Neural cell (in vitro differentiated cells): ENCODE measurements at regions not wholly inside any gene's neighbourhood (a gene's known extent, or its start where the extent isn't known, plus 50 kb on each side); places are given as distances from the start of the nearest gene placed in this dataset.

ENCODE experiments used
- H2AFZ ChIP-seq: fragments of 200-600, 300-800 bp; sonication (generic), shearing (Covaris generic); 2 replicates; pipeline ENCODE4 v1.6.0; 2014; ENCODE audit warnings: low read depth, mild to moderate bottlenecking, antibody characterized with exemption, low read length, moderate library complexity
- H3F3A ChIP-seq: fragments of 200-600 bp; shearing (Covaris generic); 2 replicates; pipeline ENCODE4 v1.6.1; 2016; ENCODE audit warnings: mild to moderate bottlenecking, moderate library complexity, mixed read lengths, antibody characterized with exemption, low read length; ENCODE audit not compliant: insufficient read depth, poor library complexity, severe bottlenecking
- H3K27ac ChIP-seq: fragments of 200-600, 300-800 bp; sonication (generic), shearing (Covaris generic); 2 replicates; pipeline ENCODE4 v1.5.1; 2014; ENCODE audit warnings: mild to moderate bottlenecking, low read length, moderate library complexity
- H3K27me3 ChIP-seq: fragments of 300-800, 200-600 bp; sonication (generic), shearing (Covaris generic); 2 replicates; pipeline ENCODE4 v1.6.0; 2014; ENCODE audit warnings: mild to moderate bottlenecking, low read depth, low read length, moderate library complexity; ENCODE audit not compliant: insufficient read depth
- H3K36me3 ChIP-seq: fragments of 300-800, 200-600 bp; sonication (generic), shearing (Covaris generic); 2 replicates; pipeline ENCODE4 v1.5.1; 2014; ENCODE audit warnings: mild to moderate bottlenecking, antibody characterized with exemption, low read length, moderate library complexity; ENCODE audit not compliant: insufficient read depth
- H3K4me2 ChIP-seq: fragments of 300-800, 200-600 bp; sonication (generic), shearing (Covaris generic); 2 replicates; pipeline ENCODE4 v1.6.0; 2014; ENCODE audit warnings: mild to moderate bottlenecking, low read length
- H3K4me3 ChIP-seq: fragments of 300-800, 200-600 bp; sonication (generic), shearing (Covaris generic); 2 replicates; pipeline ENCODE4 v1.5.1; 2014; ENCODE audit warnings: mild to moderate bottlenecking, low read length, moderate library complexity
- H3K79me2 ChIP-seq: fragments of 200-600 bp; shearing (Covaris generic); replicated peaks from 2 replicates; pipeline ENCODE4 v1.6.0; 2014; ENCODE audit warnings: mild to moderate bottlenecking, low read length, moderate library complexity; ENCODE audit not compliant: insufficient read depth
- H3K9ac ChIP-seq: fragments of 300-800, 200-600 bp; sonication (generic), shearing (Covaris generic); 2 replicates; pipeline ENCODE4 v1.6.1; 2016; ENCODE audit warnings: mild to moderate bottlenecking, low read length, mixed read lengths
- H3K9me2 ChIP-seq: fragments of 200-600 bp; shearing (Covaris generic); 2 replicates; pipeline ENCODE4 v1.6.1; 2016; ENCODE audit warnings: mild to moderate bottlenecking, low read length, mixed read lengths; ENCODE audit not compliant: insufficient read depth
- H3K9me3 ChIP-seq: fragments of 200-600, 300-800 bp; sonication (generic), shearing (Covaris generic); 2 replicates; pipeline ENCODE4 v1.6.1; 2016; ENCODE audit warnings: mild to moderate bottlenecking, mixed run types, low read length, moderate library complexity, mixed read lengths
- H4K20me1 ChIP-seq: fragments of 200-600 bp; shearing (Covaris generic); 2 replicates; pipeline ENCODE4 v1.6.1; 2016; ENCODE audit warnings: mild to moderate bottlenecking, mixed run types; ENCODE audit not compliant: insufficient read depth
- EP300 ChIP-seq: fragments of 450-650 bp; conservative IDR thresholded peaks from 2 replicates; pipeline ENCODE4 v1.6.1; 2014; ENCODE audit warnings: antibody characterized with exemption, mild to moderate bottlenecking, moderate library complexity; ENCODE audit not compliant: poor library complexity, severe bottlenecking
- EZH2 ChIP-seq: fragments of 200-600, 300-800 bp; shearing (Covaris generic), sonication (generic); IDR thresholded peaks from 2 replicates; pipeline ENCODE4 v1.6.1; 2014; ENCODE audit warnings: antibody characterized with exemption, low read length, borderline replicate concordance, mild to moderate bottlenecking; ENCODE audit not compliant: insufficient read depth, poor library complexity, severe bottlenecking
- MXI1 ChIP-seq: fragments of 450-650 bp; conservative IDR thresholded peaks from 2 replicates; pipeline ENCODE4 v1.6.1; 2014; ENCODE audit warnings: antibody characterized with exemption, mild to moderate bottlenecking; ENCODE audit not compliant: poor library complexity, severe bottlenecking
- POLR2AphosphoS5 ChIP-seq: IDR thresholded peaks from 2 replicates; pipeline ENCODE4 v1.6.1; 2012
- RAD21 ChIP-seq: fragments of 450-650 bp; conservative IDR thresholded peaks from 2 replicates; pipeline ENCODE4 v1.6.1; 2014; ENCODE audit warnings: antibody characterized with exemption, mild to moderate bottlenecking, moderate library complexity
- SMC3 ChIP-seq: fragments of 450-650 bp; conservative IDR thresholded peaks from 2 replicates; pipeline ENCODE4 v1.6.1; 2014; ENCODE audit warnings: antibody characterized with exemption, mild to moderate bottlenecking, moderate library complexity; ENCODE audit not compliant: poor library complexity
- TAF1 ChIP-seq: IDR thresholded peaks from 2 replicates; pipeline ENCODE4 v1.6.1; 2012; ENCODE audit warnings: low read depth
- TF ChIP-seq, protein P1 (sequence below): fragments of 450-650 bp; IDR thresholded peaks from 2 replicates; pipeline ENCODE4 v1.5.1; 2014; ENCODE audit warnings: antibody characterized with exemption, mild to moderate bottlenecking, moderate library complexity; ENCODE audit not compliant: poor library complexity, severe bottlenecking
- TF ChIP-seq, protein P2 (sequence below): IDR thresholded peaks from 2 replicates; pipeline ENCODE4 v1.6.1; 2012; ENCODE audit warnings: borderline replicate concordance

DNA sequence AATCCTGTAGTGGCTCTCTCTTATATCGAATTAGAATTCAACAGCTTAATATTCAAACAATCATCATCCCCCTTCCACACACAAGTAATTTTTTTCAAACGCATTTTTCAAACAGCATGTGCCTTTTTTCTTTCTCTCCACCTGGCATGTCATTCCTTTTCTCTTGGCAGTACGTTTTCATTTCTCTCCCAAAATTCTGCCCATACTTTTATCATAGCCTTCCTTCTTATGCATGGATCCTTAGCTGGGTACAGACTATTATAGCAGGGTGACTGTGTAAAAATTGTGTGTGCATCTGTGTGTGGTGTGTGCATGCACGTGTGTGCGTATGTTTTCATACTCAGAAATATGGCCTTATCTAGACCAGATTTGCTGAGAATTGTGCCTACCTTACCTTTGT is 184.3 kb downstream of the ZC3H11B start:
- H3K9me2 ChIP-seq = no peaks in the 10 kb centered on the region
- H3K36me3 ChIP-seq = no peaks in the 10 kb centered on the region
- no peak overlapping the region for H3K4me2 ChIP-seq
- no peaks in the 10 kb centered on the region for H3K27me3 ChIP-seq
- no peak overlapping the region for H2AFZ ChIP-seq
- no peaks in the 10 kb centered on the region for H3K79me2 ChIP-seq
- no peak overlapping the region for H3K4me3 ChIP-seq
- no peak overlapping the region for H3K9ac ChIP-seq
- H3K9me3 ChIP-seq = no peaks in the 10 kb centered on the region
- no peak overlapping the region for H3K27ac ChIP-seq
- TF ChIP-seq SMC3 = no peak
- TF ChIP-seq, protein P1, sequence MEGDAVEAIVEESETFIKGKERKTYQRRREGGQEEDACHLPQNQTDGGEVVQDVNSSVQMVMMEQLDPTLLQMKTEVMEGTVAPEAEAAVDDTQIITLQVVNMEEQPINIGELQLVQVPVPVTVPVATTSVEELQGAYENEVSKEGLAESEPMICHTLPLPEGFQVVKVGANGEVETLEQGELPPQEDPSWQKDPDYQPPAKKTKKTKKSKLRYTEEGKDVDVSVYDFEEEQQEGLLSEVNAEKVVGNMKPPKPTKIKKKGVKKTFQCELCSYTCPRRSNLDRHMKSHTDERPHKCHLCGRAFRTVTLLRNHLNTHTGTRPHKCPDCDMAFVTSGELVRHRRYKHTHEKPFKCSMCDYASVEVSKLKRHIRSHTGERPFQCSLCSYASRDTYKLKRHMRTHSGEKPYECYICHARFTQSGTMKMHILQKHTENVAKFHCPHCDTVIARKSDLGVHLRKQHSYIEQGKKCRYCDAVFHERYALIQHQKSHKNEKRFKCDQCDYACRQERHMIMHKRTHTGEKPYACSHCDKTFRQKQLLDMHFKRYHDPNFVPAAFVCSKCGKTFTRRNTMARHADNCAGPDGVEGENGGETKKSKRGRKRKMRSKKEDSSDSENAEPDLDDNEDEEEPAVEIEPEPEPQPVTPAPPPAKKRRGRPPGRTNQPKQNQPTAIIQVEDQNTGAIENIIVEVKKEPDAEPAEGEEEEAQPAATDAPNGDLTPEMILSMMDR = no peak
- no peak for TF ChIP-seq POLR2AphosphoS5
- TF ChIP-seq MXI1 = no peak
- TF ChIP-seq EP300 = no peak
- no peak for TF ChIP-seq RAD21
- TF ChIP-seq, protein P2, sequence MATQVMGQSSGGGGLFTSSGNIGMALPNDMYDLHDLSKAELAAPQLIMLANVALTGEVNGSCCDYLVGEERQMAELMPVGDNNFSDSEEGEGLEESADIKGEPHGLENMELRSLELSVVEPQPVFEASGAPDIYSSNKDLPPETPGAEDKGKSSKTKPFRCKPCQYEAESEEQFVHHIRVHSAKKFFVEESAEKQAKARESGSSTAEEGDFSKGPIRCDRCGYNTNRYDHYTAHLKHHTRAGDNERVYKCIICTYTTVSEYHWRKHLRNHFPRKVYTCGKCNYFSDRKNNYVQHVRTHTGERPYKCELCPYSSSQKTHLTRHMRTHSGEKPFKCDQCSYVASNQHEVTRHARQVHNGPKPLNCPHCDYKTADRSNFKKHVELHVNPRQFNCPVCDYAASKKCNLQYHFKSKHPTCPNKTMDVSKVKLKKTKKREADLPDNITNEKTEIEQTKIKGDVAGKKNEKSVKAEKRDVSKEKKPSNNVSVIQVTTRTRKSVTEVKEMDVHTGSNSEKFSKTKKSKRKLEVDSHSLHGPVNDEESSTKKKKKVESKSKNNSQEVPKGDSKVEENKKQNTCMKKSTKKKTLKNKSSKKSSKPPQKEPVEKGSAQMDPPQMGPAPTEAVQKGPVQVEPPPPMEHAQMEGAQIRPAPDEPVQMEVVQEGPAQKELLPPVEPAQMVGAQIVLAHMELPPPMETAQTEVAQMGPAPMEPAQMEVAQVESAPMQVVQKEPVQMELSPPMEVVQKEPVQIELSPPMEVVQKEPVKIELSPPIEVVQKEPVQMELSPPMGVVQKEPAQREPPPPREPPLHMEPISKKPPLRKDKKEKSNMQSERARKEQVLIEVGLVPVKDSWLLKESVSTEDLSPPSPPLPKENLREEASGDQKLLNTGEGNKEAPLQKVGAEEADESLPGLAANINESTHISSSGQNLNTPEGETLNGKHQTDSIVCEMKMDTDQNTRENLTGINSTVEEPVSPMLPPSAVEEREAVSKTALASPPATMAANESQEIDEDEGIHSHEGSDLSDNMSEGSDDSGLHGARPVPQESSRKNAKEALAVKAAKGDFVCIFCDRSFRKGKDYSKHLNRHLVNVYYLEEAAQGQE = no peak
- TF ChIP-seq TAF1 = no peak
- TF ChIP-seq EZH2 = no peak
- no peaks in the 10 kb centered on the region for H4K20me1 ChIP-seq
- no peaks in the 10 kb centered on the region for H3F3A ChIP-seq

DNA sequence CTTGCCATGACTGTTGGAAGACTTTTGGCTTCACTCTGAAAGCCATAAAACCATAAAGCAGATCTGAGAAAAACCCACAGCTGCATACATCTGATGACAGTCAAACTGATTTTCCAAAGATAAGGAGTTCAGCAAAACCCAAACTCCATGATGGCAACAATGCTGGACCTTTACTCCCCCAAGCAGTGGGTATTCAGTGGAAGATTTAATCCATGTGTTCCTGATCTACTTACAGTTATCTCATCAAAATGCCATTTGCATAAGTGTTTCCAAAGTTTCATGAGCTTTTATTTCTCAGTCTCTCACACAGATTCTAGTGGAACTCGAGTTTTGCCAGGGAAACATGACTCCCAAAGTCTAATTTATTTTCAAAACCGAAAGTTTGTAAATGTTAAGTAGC is 184.9 kb downstream of the ZC3H11B start:
- Histone ChIP-seq H2AFZ (no peak overlapping the region), H3F3A (no peaks in the 10 kb centered on the region), H3K9me3 (no peaks in the 10 kb centered on the region), H3K36me3 (no peaks in the 10 kb centered on the region), H3K9me2 (no peaks in the 10 kb centered on the region), H3K27me3 (no peaks in the 10 kb centered on the region), H3K27ac (no peak overlapping the region), H3K79me2 (no peaks in the 10 kb centered on the region), H4K20me1 (no peaks in the 10 kb centered on the region), H3K9ac (no peak overlapping the region), H3K4me2 (no peak overlapping the region), H3K4me3 (no peak overlapping the region)
- TF ChIP-seq EZH2 (no peak), MXI1 (no peak), POLR2AphosphoS5 (no peak), RAD21 (no peak), SMC3 (no peak), EP300 (no peak), TAF1 (no peak)
- TF ChIP-seq, protein P2 = no peak
